NCI-H146 (cell line): ENCODE measurements at regions not wholly inside any gene's neighbourhood (a gene's known extent, or its start where the extent isn't known, plus 50 kb on each side); places are given as distances from the start of the nearest gene placed in this dataset.
A peak's percentile ranks its signal among the peaks of the same experiment; 100 is the strongest.

Experiments used
- DNase-seq: peaks from one replicate; lab custom pipeline; 2025; lab: John Stamatoyannopoulos, UW

DNA sequence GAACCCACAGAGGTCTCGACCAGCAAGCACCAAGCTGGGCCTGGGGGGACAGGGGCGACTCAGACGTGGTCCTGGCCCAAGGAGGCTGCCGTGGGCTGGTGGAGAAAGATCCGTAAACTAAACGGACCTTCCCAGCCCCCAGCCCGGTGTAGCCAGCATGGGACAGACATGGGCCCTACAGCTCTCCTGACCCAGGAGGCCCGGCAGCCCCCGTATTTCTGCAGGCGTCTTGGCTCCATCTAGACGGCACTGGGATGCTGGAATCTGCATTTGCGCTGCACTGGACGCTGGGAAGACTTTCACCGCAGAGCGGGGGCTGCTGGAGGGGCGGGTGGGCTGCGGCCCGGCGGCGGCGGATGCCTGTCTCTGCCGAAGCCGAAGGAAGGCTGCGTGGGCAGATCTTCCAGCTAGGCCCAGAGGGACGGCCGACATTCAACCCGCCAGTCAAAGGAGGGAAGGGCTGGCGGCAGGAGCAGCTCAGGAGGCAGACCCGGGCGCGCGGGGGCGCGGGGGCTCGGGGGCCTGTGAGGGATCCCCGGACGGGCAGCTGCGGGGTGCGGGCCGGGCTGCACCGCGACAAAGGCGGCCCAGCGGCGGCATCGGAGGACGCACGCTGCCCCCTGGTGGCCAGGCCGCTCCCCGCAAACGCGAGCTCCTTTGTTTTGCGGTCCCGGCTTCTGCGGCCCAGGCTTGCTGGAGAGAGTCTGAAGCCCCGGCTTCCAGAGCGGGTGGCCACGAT is 266.2 kb downstream of the NSG2 start:
- DNase-seq = peak; percentile 39

DNA sequence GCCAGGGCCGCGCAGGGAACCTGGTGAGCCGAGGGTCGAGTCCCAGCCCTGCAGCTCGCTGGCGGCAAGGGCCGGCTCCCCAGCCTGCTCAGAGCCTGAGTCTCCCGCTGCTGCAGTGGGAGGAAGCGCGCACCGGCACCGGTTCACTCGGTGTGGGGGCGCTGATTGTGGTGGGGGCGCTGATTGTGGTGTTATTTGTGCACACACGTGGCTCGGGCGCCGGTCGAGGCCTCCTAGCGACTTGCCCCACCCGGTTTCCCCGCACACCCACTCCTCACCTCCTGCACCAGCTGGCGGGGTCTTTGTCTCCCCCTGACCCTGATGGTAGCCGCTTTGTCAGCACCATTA is 266.7 kb downstream of the NSG2 start:
- DNase-seq = no peak

DNA sequence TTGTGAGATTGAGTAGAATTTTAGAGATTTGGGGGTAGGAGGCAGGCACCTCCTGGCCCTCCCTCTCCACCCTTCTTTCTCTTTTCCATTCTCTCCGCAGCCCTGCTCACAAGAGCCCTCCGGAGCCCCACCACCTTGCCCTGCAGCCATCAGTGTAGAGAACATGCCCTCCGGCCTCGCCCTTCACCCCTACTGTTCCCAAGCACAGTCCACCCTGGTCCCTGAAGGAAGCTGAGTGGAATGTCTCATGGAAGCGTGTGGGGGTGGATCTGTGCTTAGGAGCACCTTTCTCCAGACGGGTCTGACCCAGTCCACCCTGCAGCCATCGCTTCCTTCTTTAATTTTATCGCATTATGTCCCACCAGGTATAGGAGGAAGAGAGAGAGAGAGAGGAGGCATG is 267.1 kb downstream of the NSG2 start:
- no peak for DNase-seq

DNA sequence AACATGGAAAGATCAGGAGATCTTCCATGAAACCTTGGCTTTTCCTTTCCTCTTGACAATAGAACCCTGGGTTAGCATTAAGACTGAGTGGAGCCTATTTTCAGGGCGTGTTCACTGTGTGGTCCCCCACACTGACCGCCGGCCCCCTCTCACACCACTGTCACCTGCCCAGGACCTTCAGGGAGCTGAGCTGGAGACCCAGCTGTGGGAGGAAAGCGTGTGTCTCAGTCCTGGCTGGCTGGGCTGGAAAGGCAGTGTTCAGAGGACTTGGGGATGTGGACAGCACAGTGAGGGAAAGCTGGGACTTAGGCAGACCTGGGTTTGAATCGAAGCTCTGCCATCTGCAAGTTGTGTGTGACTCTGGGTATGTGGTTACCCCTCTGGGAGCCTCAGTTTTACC is 268.1 kb downstream of the NSG2 start:
- DNase-seq = no peak

DNA sequence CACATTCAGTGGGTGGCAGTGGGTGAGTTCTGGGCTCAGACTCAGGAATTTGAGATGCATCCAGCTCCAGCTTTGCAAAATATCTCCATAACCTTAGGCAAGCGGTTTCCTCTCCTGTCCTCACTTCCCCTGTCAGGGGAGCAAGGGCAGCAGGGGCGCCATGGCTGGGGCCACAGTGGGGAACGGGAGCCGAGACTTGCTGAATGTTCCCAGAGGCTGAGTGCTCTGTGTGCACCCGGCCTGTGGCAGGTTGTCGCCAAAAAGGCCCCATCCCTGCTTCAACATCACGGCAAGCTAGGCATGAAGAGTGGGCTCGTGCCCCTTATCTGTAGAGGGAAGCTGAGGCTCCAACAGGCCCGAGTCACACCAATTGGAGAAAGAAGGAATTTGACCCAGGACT is 268.8 kb downstream of the NSG2 start:
- no peak for DNase-seq

DNA sequence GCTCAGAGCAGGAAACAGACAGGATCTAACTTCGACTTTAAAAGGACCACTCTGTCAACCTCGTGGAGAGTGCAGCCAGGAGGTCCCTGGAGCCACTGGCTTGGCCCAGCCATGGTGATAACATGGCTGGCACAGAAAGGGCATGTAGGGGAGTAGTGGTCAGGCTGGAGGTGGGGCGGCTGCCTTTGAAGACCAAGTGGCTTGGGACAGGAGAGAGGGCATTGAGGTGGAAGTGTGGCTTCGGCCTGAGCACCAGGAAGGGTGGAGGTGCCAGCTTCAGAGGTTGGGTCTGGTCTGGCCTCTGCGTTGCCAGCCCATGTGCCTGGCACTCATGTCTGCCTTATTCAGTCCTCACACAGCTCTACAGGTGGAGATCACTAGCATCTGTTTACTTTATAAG is 270.0 kb downstream of the NSG2 start:
- no peak for DNase-seq

DNA sequence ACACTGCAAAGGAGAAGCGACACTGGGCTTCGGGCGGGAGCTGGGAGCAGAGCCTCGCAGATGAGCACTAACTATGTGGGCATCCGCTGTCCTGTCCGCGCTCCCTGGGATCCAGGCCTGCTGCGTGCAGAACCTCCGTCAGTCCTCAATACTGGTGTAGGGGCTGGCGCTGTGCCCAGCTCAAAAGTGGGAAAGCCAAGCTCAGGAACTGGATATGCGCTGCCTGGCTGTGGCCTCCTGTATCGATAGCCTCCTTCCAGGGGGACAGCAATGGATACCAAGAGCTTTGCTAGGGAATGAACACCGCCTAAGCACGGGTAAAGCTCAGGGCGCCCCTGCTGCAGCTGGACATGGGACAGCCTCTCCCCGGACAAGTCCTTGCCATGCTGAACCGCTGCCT is 270.4 kb downstream of the NSG2 start:
- no peak for DNase-seq

DNA sequence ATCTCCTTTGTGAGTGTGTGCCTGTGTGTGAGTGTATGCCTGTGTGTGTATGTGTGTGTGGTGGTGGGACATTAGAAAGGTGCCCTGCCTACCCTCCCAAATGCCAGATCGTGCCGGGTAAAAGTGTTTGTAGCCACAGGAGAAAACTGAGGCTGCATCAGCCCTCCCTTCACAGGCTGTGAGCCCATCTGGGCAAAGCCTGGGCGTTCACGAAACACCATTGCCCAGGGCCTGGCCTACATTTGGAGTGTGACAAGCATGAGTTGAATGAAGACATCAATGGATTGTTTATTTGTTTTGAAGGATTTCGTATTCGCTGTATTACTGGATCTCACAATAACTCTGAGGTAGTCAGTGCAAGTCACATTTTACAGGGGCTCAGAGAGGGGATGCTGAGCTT is 270.8 kb downstream of the NSG2 start:
- DNase-seq = no peak

DNA sequence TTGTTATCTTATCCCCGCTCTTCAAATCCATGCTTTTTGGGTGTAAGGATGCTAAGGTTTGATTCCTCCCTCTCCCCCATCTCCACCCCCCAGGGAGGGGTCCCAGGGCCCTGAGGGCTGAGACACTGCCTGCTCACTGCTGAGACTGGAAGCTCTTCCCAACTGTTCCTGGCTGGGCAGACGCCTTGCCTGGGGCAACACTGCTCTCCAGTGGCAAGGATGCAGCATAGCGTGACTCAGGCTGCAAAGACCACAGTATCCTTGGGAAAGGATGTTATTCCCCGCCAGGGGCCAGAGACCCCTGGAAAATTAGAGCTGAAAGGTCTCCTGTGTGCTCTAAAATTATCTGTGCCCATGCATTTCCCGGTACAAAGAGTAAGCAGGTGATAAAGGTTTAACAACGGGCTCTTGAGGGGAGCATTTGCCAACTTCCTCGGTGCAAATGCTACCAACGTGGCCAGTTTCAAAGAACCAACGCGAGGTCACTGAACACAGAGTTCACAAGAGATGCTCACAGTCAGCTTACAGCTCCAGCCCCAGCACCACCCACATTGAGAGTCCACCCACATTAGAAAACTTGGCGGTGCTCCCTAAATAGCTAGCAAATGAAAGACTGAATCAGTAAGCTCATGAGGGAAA is 271.9 kb downstream of the NSG2 start:
- DNase-seq = no peak

DNA sequence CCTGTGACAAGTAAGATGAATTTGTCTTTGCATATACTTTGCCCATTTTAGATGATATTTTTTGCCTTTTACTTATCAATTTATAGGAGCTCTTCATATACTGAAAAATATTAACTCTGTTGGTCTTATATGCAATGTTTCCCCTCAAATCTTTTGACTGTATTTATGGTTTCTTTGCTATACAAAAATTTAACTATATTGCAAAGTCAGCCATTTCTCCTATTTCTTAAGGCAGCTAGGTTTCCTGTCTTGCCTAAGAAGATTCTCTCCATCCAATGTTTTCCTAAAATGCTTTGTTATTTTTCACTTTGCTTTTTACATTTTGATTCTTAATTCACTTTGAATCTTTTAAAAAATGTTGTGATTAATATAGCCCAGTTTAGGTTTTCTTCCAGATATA is 273.1 kb downstream of the NSG2 start:
- DNase-seq = no peak

DNA sequence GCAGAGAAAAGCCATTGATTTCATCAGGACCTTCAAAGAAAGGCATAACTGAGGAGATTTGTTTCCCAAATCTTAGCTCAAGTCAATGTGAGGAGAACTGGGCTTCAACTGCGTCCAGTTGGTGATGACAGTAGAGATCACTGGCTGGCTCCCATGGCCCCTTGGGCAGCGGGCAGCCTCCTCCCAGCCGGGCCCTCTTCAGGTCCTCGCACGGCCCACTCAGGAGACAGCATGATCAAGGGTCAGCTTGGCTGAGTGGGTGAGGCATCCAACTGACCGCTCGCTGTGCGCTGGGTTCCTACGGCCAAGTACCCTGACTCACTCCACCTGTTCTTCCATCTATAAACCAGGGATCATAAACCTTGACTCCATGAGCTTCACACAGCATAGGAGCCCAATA is 274.0 kb downstream of the NSG2 start:
- no peak for DNase-seq

DNA sequence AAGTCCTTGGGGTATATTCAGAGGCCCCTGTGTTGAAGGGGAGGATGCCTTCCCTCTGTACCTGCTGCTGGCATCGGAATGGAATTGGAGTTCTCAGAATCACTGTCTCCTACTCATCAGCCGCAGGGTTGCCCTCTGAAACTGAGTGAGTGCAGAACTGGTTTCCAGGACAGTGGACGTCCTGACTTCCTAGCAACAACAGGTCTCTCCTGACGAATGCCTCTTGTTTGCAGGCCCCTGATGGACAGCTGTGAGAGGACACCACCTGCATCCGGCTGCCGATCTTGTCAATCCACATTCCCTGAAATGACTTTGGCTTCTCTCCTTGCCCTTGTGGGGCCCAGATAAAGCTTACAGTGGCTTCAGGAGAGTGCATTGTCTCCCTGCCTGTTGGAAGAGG is 274.5 kb downstream of the NSG2 start:
- DNase-seq = no peak

DNA sequence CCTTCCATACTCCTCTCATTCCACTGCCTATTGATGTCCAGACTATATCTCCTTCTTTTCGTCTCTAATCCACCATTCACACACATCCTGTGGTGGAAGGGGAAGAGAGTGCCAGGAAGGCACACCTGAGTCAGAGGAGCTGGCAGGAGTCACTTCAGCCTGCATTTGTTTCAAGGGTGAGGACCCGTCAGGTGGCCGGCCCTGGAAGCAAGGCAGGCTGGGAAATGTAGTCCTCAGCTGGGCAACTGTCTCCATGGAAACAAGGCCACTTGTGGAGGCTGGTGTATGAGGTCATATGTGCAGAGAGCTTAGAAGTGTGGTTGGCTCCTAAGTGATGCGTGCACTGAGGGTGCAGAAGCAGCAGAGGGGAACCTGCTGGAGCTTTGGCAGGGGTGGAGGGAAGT is 278.4 kb downstream of the NSG2 start:
- DNase-seq = peak; percentile 3

DNA sequence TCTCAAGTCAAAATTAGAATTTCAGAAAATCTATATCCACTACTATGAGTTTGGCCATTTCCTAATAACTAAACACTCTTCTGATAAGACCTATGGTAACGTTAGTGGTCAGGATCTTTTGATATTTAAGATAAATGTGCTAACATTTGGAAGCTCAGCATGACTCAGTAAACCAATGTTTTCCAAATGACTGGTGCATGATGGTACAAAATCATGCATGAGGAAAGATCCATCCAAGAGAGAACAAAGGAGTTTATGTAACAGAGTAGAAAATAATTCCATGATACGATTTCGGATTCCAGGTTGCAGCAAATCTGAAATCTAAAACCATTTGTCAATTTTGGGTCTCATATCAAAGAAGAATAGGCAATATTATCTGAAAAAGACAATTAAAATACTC is 279.2 kb downstream of the NSG2 start:
- DNase-seq = no peak

DNA sequence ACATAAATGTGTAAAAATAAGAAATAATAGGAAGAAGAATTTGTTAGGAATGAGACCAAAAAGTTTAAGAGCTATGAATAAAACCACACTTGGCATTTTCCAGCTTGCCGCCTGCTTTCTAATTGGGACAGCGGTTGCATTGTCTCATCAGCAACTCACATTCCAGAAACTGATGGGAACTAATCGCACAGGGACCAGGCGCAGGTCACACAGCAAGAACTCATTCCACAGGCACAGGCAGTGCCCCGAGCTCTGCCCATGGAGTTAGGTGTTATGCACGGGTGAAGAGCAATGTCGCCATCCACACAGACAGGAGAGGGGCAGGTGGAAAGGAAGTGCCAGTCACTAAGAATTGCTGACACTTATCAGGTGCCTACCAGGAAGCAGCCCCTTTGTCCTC is 279.9 kb downstream of the NSG2 start:
- DNase-seq = no peak

DNA sequence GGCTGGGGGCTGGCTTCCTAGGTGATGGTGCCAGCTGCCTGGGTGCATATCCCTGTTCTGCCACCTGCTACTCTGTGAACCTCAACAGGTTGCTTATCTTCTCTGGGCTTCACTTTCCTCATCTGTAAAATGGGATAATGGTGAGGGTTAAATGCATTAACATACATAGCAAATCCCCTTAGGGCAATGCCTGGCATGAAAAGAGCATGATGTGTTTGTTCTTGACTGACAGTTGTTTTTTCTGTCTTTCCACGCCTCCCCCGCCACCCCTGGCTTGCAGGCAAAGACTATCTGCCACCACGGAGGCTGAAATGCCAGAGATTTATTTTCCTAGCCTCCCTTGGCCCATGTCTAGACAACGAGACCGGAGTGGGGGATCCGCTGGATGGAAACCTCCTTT is 280.5 kb downstream of the NSG2 start:
- no peak for DNase-seq

DNA sequence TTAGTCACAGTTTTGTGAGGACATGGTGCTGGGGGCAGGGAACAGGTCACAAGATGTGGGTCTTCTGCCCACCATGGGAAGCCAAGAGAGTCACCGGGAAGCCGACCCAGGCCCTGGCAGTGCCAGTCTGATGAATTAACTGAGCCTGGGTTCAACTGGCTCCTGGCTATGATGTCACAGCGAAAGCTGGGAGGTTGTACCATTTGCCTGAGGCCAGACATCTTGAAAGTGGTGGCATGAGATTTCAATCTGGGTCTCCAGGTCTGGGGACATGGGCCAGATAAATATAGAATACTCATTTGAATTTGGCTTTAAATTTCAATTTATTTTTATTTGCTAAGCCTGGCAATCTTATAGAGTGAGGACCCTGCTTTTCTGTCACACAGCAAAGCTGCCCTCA is 280.9 kb downstream of the NSG2 start:
- no peak for DNase-seq

DNA sequence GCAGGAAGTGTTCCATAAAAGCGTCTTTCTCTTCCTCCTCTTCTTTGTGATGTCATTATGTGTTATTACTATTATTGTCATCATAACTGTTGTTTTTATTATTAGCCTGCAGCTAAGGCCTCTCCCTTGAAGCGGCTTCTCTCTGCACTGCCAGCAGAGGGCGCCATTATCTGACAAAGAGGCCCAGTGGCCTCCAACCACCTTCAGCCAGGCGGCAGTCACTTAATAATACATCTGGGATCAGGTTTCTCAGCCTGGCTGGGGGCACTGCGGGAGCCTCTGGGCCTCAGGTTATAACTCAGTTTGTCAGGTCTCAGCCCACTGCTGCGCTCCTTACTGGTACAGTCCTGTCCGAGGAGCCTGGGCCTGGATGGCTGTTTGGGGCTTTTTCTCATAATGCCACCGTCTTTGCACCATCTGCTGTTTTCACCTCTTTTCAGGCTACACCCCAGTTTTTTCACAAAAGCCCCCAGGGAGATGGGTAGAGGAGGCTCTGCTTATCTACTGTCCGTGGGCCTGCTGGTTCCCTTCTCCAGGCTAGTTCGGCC is 281.9 kb downstream of the NSG2 start:
- peak; percentile 42 for DNase-seq

DNA sequence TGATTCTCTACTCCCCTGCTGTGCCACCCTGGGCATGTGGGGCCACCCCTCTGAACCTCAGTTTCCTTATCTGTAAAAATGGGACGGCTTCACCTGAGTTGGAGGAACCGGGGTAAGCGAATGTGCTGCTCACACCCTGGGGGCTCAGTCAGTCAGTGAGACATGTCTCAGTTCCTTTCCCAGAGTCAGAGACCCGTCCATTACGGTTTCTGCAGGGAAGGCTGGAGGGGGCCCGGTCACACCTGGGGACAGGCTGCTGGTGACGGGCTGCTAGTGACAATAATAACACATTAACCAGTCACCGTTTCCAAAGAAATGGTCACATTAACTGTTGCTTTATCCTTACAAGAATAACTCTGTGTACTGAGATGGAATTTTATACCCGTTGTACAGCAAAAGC is 282.4 kb downstream of the NSG2 start:
- no peak for DNase-seq

DNA sequence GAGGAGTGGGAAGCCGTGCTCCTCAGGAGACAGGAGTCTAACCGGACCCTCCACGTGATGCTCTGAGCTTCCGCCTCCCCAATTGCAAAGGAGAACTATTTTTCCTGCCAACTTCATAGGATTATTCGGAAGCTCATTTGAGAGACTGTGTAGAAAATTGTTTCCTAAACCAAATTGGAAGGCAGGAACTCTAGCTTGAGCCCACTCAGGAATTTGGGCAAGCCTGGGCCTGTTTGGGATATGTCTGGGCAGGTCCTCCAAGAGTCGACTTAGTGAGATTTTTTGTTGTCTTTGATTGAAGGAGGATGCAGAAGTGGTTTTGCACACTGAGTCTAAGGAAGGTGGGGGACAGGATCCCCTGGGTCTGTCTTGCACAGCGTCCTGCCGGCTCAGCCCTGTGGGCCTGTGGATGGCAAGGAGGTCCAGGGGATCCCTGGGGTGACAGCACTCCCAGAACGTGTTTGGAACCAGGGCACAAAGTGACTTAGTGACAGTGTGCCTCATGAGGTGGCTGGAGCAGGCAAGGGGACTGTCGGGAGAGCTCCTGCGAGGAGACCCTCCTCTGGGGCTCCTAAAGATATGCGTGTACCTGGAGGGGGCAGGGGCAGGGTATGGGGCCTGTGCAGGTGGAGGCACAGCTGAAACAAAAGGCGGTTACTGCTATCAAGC is 283.3 kb downstream of the NSG2 start:
- no peak for DNase-seq

DNA sequence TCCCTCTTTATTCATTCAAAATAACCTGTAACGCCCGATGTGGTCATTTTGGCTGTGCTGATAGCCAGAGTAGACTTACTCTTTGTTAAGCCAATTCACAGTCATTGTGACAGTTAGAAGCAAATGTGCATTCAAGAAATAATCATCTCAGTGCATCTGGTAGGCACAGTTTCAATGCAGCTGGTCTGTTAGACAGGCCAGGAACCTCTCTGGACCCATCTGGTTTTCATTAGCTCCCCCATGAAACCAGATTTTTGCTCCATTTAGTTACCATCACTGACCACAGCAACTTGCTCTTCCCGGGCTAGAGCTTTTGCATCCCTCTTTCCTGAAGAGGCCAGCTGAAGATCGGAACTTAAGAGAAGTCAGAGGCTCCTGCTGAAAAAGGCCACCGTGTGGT is 284.2 kb downstream of the NSG2 start:
- no peak for DNase-seq

DNA sequence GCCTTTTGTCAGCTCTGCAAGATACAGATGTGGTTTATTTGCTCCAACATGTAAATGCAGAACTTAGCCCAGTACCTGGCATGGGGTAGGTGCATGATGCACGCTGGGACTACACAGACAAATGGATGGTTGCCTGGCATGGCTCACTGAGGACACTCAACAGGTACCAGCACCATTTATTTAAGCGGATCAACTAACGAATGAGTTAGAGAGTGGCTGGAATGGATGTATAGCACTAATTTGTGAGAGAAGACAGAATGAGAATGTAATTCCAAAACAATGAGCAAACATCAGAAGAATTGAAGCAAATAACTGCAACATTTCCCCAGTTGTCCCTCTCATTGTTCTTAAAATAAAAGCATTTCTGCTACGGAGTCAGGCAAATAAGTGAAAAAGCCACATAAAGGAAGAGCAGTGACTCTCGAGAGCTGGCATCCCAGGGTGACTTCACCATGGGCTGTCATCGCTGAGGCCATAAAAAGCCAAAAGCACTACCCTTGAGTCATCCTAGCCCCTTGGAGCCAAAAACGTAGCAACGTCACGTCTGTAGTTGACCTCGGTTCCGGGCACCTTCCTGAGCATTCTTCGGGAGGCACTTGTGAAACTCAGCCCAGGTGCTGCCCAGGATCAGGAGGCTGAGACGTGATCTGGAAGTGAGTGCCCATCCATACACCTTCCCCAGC is 290.3 kb downstream of the NSG2 start:
- no peak for DNase-seq

DNA sequence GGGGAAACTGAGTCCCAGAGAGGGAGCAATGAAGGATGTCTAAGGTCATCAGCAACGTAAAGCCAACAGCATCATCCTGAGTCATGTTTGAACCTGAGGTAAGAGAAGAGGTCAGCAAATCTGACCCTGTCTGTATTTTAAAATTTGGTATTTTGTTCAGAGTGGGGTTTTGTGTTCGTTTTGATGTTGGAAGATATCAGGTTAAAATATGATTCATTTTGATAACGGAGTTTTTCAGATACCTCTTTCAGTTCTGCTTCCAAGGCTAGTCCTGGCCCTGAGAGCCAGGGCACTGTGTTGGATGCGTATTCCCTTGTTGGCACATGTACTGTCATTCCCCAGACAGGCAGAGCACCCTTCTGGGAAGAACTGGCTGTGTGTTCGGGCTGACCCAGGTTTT is 291.0 kb downstream of the NSG2 start:
- DNase-seq = no peak
